A673 (cell line): ENCODE measurements at regions not wholly inside any gene's neighbourhood (a gene's known extent, or its start where the extent isn't known, plus 50 kb on each side); places are given as distances from the start of the nearest gene placed in this dataset.

Source experiments
- EZH2 ChIP-seq: fragments of 200-600 bp; sonication (generic); IDR thresholded peaks from 2 replicates; pipeline ENCODE4 v1.6.1; 2017; ENCODE audit warnings: borderline replicate concordance, low read depth, mild to moderate bottlenecking, mixed read lengths, antibody characterized with exemption, low read length; ENCODE audit not compliant: poor library complexity, severe bottlenecking
- TF ChIP-seq, protein P1 (sequence below): fragments of 300-800, 200-600 bp; sonication (generic); conservative IDR thresholded peaks from 2 replicates; pipeline ENCODE4 v1.5.1; 2017; ENCODE audit warnings: low read depth, mild to moderate bottlenecking, antibody characterized with exemption, low read length, moderate library complexity, mixed read lengths

- TF ChIP-seq, protein P1, sequence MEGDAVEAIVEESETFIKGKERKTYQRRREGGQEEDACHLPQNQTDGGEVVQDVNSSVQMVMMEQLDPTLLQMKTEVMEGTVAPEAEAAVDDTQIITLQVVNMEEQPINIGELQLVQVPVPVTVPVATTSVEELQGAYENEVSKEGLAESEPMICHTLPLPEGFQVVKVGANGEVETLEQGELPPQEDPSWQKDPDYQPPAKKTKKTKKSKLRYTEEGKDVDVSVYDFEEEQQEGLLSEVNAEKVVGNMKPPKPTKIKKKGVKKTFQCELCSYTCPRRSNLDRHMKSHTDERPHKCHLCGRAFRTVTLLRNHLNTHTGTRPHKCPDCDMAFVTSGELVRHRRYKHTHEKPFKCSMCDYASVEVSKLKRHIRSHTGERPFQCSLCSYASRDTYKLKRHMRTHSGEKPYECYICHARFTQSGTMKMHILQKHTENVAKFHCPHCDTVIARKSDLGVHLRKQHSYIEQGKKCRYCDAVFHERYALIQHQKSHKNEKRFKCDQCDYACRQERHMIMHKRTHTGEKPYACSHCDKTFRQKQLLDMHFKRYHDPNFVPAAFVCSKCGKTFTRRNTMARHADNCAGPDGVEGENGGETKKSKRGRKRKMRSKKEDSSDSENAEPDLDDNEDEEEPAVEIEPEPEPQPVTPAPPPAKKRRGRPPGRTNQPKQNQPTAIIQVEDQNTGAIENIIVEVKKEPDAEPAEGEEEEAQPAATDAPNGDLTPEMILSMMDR, result no peak
- TF ChIP-seq EZH2, result no peak
Measured at GRCh38 chr3:157810924-157811718, 295.1 kb downstream of the SHOX2 start.
